ENCODE measurements at regions not wholly inside any gene's neighbourhood (a gene's known extent, or its start where the extent isn't known, plus 50 kb on each side); places are given as distances from the start of the nearest gene placed in this dataset.

GRCh38 chr12:115758183-115758582 is 519.3 kb downstream of the MED13L start:
- DNase-seq = no peak

GRCh38 chr12:115756804-115757203 is 520.7 kb downstream of the MED13L start:
- no peak for DNase-seq

GRCh38 chr12:115756271-115756670 is 521.2 kb downstream of the MED13L start:
- DNase-seq = no peak

- no peak for DNase-seq
Measured at GRCh38 chr12:115755725-115756085, 521.8 kb downstream of the MED13L start.

GRCh38 chr12:115755061-115755724 is 522.3 kb downstream of the MED13L start:
- no peak for DNase-seq

GRCh38 chr12:115752913-115753726 is 524.4 kb downstream of the MED13L start:
- peak; percentile 3 for DNase-seq

- no peak for DNase-seq
Measured at GRCh38 chr12:115752156-115752555, 525.3 kb downstream of the MED13L start.

- no peak for DNase-seq
Measured at GRCh38 chr12:115750340-115750739, 527.2 kb downstream of the MED13L start.

- no peak for DNase-seq
Measured at GRCh38 chr12:115749071-115749841, 528.2 kb downstream of the MED13L start.

- DNase-seq = no peak
Measured at GRCh38 chr12:115740586-115741155, 536.8 kb downstream of the MED13L start.

GRCh38 chr12:115737895-115738294 is 539.6 kb downstream of the MED13L start:
- DNase-seq = no peak

- DNase-seq = no peak
Measured at GRCh38 chr12:115736360-115736759, 541.1 kb downstream of the MED13L start.

GRCh38 chr12:115730975-115731541 is 546.4 kb downstream of the MED13L start:
- DNase-seq = no peak

GRCh38 chr12:115726691-115727090 is 550.8 kb downstream of the MED13L start:
- DNase-seq = no peak

- DNase-seq = no peak
Measured at GRCh38 chr12:115722181-115722580, 555.3 kb downstream of the MED13L start.

GRCh38 chr12:115716551-115716950 is 560.9 kb downstream of the MED13L start:
- no peak for DNase-seq

- DNase-seq = no peak
Measured at GRCh38 chr12:115712676-115713075, 564.8 kb downstream of the MED13L start.

- no peak for DNase-seq
Measured at GRCh38 chr12:115710104-115710564, 567.4 kb downstream of the MED13L start.

- no peak for DNase-seq
Measured at GRCh38 chr12:115709540-115710011, 567.9 kb downstream of the MED13L start.

GRCh38 chr12:115708801-115709200 is 568.7 kb downstream of the MED13L start:
- DNase-seq = no peak

- DNase-seq = no peak
Measured at GRCh38 chr12:115700896-115701465, 576.5 kb downstream of the MED13L start.

GRCh38 chr12:115700081-115700480 is 577.4 kb downstream of the MED13L start:
- DNase-seq = no peak
